GM21515 (cell line): ENCODE measurements at regions not wholly inside any gene's neighbourhood (a gene's known extent, or its start where the extent isn't known, plus 50 kb on each side); places are given as distances from the start of the nearest gene placed in this dataset.

Source experiments
- ATAC-seq: cut with Tn5 transposase; IDR thresholded peaks from one replicate; pipeline ENCODE4 v1.9.1; 2021; ENCODE audit not compliant: unreplicated experiment

- ATAC-seq: no peak
These were observed 627.5 kb upstream of the TYRP1 start for GRCh38 chr9:12065686-12066085.

GRCh38 chr9:12066455-12067035 lies 626.6 kb upstream of the TYRP1 start:
- no peak for ATAC-seq

GRCh38 chr9:12069366-12069765 lies 623.8 kb upstream of the TYRP1 start:
- ATAC-seq: no peak

GRCh38 chr9:12085399-12085798 lies 607.8 kb upstream of the TYRP1 start:
- ATAC-seq: no peak

GRCh38 chr9:12091865-12092527 lies 601.2 kb upstream of the TYRP1 start:
- ATAC-seq: no peak

- no peak for ATAC-seq
These were observed 599.1 kb upstream of the TYRP1 start for GRCh38 chr9:12094046-12094445.

GRCh38 chr9:12095931-12096330 lies 597.3 kb upstream of the TYRP1 start:
- no peak for ATAC-seq

DNA sequence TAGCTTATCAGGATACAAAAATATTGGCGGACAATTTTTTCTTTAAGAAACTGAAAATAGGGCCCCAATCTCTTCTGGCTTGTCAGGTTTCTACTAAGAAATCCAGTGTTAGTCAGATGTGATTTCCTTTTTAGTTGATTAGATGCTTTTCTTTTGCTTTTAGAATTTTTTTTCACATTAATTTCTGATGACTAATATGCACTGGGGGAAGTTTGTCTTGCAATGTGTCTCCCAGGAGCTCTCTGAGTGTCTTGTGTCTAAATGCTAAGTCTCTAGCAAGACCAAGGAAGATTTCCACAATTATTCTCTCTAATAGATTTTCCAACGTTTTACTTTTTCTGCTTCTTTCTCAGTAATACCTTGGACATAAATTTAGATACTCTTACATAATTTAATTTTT lies 559.8 kb upstream of the TYRP1 start:
- no peak for ATAC-seq

DNA sequence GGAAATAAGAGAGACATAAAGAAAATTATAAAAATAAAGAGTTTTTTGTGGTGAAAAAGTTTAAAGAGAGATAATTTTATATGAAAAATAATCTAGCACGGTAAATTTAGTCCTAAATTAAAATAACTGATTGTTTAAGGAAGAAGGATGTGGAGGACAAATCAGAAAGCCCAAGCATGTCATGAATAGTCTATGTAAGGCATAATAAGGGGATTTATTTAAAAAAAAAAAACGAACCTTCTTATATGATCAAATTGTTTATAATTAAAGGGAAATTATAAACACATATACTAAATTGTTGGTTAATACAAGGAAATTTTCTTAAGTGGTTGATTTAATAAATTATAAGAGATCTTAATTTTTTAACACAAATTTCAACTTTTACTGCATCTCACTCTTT lies 551.8 kb upstream of the TYRP1 start:
- no peak for ATAC-seq

DNA sequence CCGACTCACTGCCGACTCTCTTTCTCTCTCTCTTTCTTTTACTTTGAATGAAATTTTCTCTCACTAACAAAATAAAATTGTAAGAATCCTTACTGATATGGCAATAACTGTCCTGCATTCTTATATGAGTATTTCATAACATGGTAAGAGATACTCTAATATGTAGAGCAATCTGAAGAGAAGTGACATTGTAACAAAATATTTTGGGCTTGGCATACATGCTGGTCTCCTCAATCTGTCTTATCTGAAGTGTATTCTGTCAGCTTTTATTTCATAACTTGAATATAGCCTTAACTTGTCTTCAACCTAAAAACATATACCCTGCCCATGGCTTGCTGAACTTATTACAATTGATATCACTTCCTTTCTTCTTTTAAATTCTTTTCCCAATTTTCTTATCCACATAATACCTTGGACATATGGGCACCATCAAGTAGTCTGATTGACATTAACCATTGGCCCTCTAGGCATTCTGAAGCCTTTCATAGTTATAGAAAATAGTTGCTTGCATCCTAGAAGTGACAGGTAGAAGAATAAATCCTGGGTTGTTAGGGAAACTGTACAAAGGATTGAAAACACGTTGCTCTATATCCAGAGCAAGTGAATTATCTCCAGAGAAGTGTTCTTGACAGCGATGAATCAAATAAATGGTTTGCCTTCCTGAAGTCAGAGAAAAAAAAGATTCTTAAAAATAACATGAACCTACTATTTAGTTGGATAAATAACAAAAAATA lies 537.6 kb upstream of the TYRP1 start:
- ATAC-seq: no peak

DNA sequence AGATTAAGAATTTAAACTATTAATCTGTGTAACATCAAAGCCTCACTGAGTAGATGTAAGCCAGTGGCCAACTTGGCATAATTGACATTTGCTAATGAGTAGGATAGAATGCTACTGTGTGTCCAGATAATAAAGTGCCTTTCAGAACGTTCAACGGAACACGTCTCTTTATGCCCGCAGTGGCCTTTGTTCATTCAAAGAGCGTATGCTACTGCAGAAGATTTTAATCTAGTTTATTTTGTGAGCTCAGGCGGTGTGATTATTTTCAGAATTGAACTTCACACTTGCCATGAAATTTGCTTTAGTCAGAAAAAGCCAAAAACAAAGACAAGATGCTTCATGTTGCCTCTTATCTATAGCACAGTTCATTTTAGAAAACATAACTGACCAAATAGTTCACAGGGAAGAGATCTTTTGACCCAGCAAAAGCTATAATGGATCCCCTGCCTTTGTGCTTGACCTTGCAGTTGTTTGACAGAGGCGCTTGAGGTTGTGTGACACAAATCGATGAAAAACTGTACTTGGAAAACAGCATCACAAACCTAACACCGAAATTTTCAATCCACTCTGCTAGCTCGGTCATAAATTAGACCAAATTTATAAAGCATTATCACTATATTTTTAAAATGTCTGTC lies 530.9 kb upstream of the TYRP1 start:
- no peak for ATAC-seq

- no peak for ATAC-seq
These were observed 529.3 kb upstream of the TYRP1 start for GRCh38 chr9:12163723-12164458.

DNA sequence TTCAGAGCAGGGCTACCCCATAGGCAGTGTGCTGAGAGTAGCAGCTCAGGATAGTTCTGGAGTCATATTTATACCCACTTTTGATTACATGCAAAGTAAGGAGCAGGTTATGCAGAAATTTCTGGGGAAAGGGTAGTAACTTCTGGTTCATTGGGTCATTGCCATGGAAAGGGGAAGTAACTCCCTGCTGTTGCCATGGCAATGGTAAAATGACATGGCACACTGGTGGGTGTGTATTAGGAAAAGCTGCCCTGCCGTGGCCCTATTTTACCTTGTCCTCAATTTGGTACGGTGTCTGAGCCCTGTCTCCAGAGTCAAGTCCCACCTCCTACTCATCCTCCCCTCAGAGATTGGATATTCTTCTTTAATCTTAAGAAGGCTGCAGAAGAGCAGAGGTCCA lies 526.7 kb upstream of the TYRP1 start:
- ATAC-seq: no peak

DNA sequence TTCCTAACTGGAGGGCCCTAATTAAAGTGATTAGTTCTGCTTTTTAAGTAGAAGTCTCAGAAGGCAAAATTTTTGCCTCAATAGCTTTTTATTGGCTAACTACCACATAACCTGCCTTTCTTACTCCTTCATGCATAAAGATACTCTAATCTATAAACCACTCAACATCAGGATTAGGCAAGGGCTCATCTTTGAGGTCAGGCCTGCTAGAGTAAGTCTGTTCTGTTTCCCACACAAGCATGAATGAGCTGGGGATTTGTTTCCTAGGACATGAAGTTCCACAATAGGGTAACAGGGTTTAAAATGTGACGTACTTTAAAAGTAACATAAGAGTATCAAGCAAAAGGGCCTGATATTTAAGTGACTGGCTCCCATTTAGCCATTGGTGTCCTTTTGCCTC lies 522.7 kb upstream of the TYRP1 start:
- ATAC-seq: no peak

- ATAC-seq: no peak
These were observed 514.6 kb upstream of the TYRP1 start for GRCh38 chr9:12178634-12179033.

DNA sequence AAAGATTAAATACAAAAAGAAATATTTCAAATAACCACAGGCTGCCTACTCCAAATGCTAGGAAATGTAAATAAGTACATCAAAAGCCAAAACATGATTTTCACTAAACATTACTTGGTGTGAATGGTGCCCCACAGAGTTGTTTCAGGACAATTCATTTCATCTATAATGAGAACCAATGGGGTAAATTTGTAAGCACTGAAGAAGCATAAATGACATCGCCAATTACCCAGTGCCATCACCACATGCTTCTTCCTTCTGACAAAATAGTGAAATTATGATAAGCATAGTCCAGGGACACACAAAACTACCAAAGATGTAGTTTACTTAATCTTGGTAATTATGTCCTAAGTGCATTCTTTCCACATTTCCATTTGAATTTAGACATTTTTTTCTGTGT lies 510.4 kb upstream of the TYRP1 start:
- ATAC-seq: no peak

GRCh38 chr9:12183321-12183720 lies 509.9 kb upstream of the TYRP1 start:
- no peak for ATAC-seq

DNA sequence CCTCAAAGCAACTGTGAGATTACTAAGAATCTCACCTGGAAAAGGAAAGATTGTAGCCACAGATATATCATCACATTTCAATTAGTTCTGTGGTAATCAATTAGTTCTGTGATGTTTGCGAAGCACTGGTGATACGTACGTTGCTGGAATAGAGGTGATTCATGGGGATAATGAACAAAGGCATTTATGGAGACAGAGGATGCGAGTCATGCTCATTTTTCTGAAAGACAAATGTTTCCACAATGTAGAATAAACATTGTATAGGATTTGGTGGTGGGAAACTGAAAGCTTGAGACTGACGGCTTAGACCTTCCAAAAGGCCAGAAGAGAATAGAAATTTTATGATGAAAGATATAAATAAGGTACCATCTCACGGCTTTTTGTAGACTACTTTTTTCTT lies 507.3 kb upstream of the TYRP1 start:
- ATAC-seq: no peak

- no peak for ATAC-seq
These were observed 501.6 kb upstream of the TYRP1 start for GRCh38 chr9:12191630-12192029.

DNA sequence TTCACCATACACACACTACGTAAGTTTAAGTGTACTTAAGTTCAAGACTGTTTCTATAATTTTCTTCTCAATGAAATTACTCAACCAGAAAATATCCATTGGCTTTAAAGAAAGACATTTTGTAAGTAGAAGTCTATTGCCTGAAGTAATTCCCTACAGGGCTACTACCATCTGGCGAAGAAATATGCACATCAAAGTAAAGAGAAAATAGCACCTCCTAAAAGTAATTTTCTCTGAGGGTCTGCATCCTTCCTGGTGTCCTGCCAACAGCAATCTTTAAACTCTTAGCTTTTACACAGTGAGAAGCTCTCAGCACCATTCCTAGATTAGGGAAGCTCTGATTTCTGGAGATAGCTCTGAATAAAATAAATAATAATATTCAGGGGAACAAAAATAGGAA lies 498.5 kb upstream of the TYRP1 start:
- ATAC-seq: no peak

DNA sequence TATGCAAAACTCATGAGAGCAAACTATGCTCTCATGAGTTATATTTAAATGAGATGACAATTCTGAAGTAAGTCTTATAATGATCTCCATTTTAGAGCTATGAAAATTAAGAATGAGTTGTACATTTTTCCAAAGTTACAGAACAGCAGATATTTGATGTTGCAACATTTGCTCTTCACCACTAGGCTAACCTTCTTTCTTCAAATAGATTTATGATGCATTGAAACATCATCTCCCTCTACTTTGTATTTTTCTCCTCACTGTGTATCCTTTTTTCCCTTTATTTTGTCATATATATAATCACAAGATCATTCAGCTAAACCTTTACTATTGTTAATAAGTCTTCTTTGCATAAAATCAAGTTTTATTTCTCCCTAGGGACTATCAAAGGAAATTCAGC lies 497.7 kb upstream of the TYRP1 start:
- no peak for ATAC-seq
